ENCODE measurements at regions not wholly inside any gene's neighbourhood (a gene's known extent, or its start where the extent isn't known, plus 50 kb on each side); places are given as distances from the start of the nearest gene placed in this dataset.
A peak's percentile ranks its signal among the peaks of the same experiment; 100 is the strongest.

GRCh38 chr5:6169660-6170059, 208.7 kb downstream of the MED10 start:
- Histone ChIP-seq H3K4me2 (ENCODE audit: low read length) (no peak overlapping the region), H3K36me3 (ENCODE audit: control insufficient read depth, low read length) (no peaks in the 10 kb centered on the region), H3K27me3 (ENCODE audit: control insufficient read depth, low read length) (0 out of 2 replicates have a peak, but pooled peaks cover 3% of the 10 kb centered on the region), H3K9me3 (ENCODE audit: control insufficient read depth, insufficient read depth, low read length) (no peaks in the 10 kb centered on the region), H3K4me3 (ENCODE audit: low read length) (no peak overlapping the region), H4K20me1 (ENCODE audit: control insufficient read depth, insufficient read depth, low read depth, low read length) (no peaks in the 10 kb centered on the region), H3F3A (ENCODE audit: control insufficient read depth, insufficient read depth) (no peaks in the 10 kb centered on the region), H3K4me1 (ENCODE audit: control insufficient read depth, low read length) (no peaks in the 10 kb centered on the region), H3K27ac (ENCODE audit: low read depth, low read length) (no peak overlapping the region), H3K9me2 (replicated peaks; ENCODE audit: control insufficient read depth, low read length) (no peaks in the 10 kb centered on the region), H3K79me2 (ENCODE audit: control insufficient read depth, low read length) (no peaks in the 10 kb centered on the region)
- TF ChIP-seq CTCF (IDR thresholded peaks at IDR 0.05; ENCODE audit: low read depth, low read length, poor library complexity, severe bottlenecking) (no peak), EZH2phosphoT487 (IDR thresholded peaks at IDR 0.05; ENCODE audit: borderline replicate concordance, low read length) (no peak)

- H3K4me2 ChIP-seq (ENCODE audit: low read length), result no peak overlapping the region
- no peak for TF ChIP-seq EZH2phosphoT487 (IDR thresholded peaks at IDR 0.05; ENCODE audit: borderline replicate concordance, low read length)
- TF ChIP-seq CTCF (IDR thresholded peaks at IDR 0.05; ENCODE audit: low read depth, low read length, poor library complexity, severe bottlenecking), result peak; percentile 17
Measured at GRCh38 chr5:6166698-6167394, 211.5 kb downstream of the MED10 start.

GRCh38 chr5:6163913-6164312, 214.4 kb downstream of the MED10 start:
- Histone ChIP-seq H3K36me3 (ENCODE audit: control insufficient read depth, low read length) (no peaks in the 10 kb centered on the region), H3K4me3 (ENCODE audit: low read length) (no peak overlapping the region), H3K27me3 (ENCODE audit: control insufficient read depth, low read length) (no peaks in the 10 kb centered on the region), H3K79me2 (ENCODE audit: control insufficient read depth, low read length) (no peaks in the 10 kb centered on the region), H4K20me1 (ENCODE audit: control insufficient read depth, insufficient read depth, low read depth, low read length) (no peaks in the 10 kb centered on the region), H3K4me2 (ENCODE audit: low read length) (no peak overlapping the region), H3K4me1 (ENCODE audit: control insufficient read depth, low read length) (no peaks in the 10 kb centered on the region), H3K9me3 (ENCODE audit: control insufficient read depth, insufficient read depth, low read length) (no peaks in the 10 kb centered on the region), H3F3A (ENCODE audit: control insufficient read depth, insufficient read depth) (no peaks in the 10 kb centered on the region), H3K9me2 (replicated peaks; ENCODE audit: control insufficient read depth, low read length) (no peaks in the 10 kb centered on the region), H3K27ac (ENCODE audit: low read depth, low read length) (no peak overlapping the region)
- TF ChIP-seq EZH2phosphoT487 (IDR thresholded peaks at IDR 0.05; ENCODE audit: borderline replicate concordance, low read length) (no peak), CTCF (IDR thresholded peaks at IDR 0.05; ENCODE audit: low read depth, low read length, poor library complexity, severe bottlenecking) (no peak)

More at GRCh38 chr5:6166698-6167394, 211.5 kb downstream of the MED10 start:
- H3F3A ChIP-seq (ENCODE audit: control insufficient read depth, insufficient read depth), result no peaks in the 10 kb centered on the region
- no peaks in the 10 kb centered on the region for H3K79me2 ChIP-seq (ENCODE audit: control insufficient read depth, low read length)
- H3K4me1 ChIP-seq (ENCODE audit: control insufficient read depth, low read length), result no peaks in the 10 kb centered on the region
- no peak overlapping the region for H3K4me3 ChIP-seq (ENCODE audit: low read length)
- H3K27ac ChIP-seq (ENCODE audit: low read depth, low read length), result no peak overlapping the region
- H3K9me3 ChIP-seq (ENCODE audit: control insufficient read depth, insufficient read depth, low read length), result no peaks in the 10 kb centered on the region
- H3K36me3 ChIP-seq (ENCODE audit: control insufficient read depth, low read length), result no peaks in the 10 kb centered on the region
- 0 out of 2 replicates have a peak, but pooled peaks cover 3% of the 10 kb centered on the region for H3K27me3 ChIP-seq (ENCODE audit: control insufficient read depth, low read length)
- no peaks in the 10 kb centered on the region for H4K20me1 ChIP-seq (ENCODE audit: control insufficient read depth, insufficient read depth, low read depth, low read length)
- H3K9me2 ChIP-seq (replicated peaks; ENCODE audit: control insufficient read depth, low read length), result no peaks in the 10 kb centered on the region

Measured in DOHH2 (cell line).